ENCODE measurements at regions not wholly inside any gene's neighbourhood (a gene's known extent, or its start where the extent isn't known, plus 50 kb on each side); places are given as distances from the start of the nearest gene placed in this dataset.

- TF ChIP-seq RAD21 (IDR thresholded peaks at IDR 0.05; ENCODE audit: low read depth) (no peak), FOXM1 (IDR thresholded peaks at IDR 0.05; ENCODE audit: borderline replicate concordance, low read depth) (no peak), TEAD4 (IDR thresholded peaks at IDR 0.05) (no peak), EGR1 (IDR thresholded peaks at IDR 0.05) (no peak), CEBPB (IDR thresholded peaks at IDR 0.05) (no peak)
Observed at GRCh38 chr4:31793907-31794306, 1073.7 kb downstream of the PCDH7 start.

GRCh38 chr4:31803526-31804195 lies 1083.5 kb downstream of the PCDH7 start:
- no peak for TF ChIP-seq TAF1 (IDR thresholded peaks at IDR 0.05; ENCODE audit: low read depth)

- TF ChIP-seq CREB1 (IDR thresholded peaks at IDR 0.05; ENCODE audit: low read depth) (no peak), CEBPB (IDR thresholded peaks at IDR 0.05) (no peak), MAX (IDR thresholded peaks at IDR 0.05) (no peak), TCF12 (IDR thresholded peaks at IDR 0.05; ENCODE audit: low read depth) (no peak), REST (IDR thresholded peaks at IDR 0.05; ENCODE audit: low read depth) (no peak), ZBTB7A (IDR thresholded peaks at IDR 0.05; ENCODE audit: low read depth) (no peak), RAD21 (IDR thresholded peaks at IDR 0.05; ENCODE audit: low read depth) (no peak), EP300 (IDR thresholded peaks at IDR 0.05; ENCODE audit: borderline replicate concordance) (no peak), NFIC (IDR thresholded peaks at IDR 0.05) (no peak)
Observed at GRCh38 chr4:31807036-31807435, 1086.9 kb downstream of the PCDH7 start.

GRCh38 chr4:31844350-31844749 lies 1124.2 kb downstream of the PCDH7 start:
- TF ChIP-seq EP300 (IDR thresholded peaks at IDR 0.05; ENCODE audit: borderline replicate concordance) (no peak), TCF12 (IDR thresholded peaks at IDR 0.05; ENCODE audit: low read depth) (no peak), TEAD4 (IDR thresholded peaks at IDR 0.05) (no peak), USF1 (IDR thresholded peaks at IDR 0.05) (no peak), CEBPB (IDR thresholded peaks at IDR 0.05) (no peak), ZBTB7A (IDR thresholded peaks at IDR 0.05; ENCODE audit: low read depth) (no peak), REST (IDR thresholded peaks at IDR 0.05; ENCODE audit: low read depth) (no peak), CREB1 (IDR thresholded peaks at IDR 0.05; ENCODE audit: low read depth) (no peak), NFIC (IDR thresholded peaks at IDR 0.05) (no peak), RAD21 (IDR thresholded peaks at IDR 0.05; ENCODE audit: low read depth) (no peak), FOXM1 (IDR thresholded peaks at IDR 0.05; ENCODE audit: borderline replicate concordance, low read depth) (no peak), EGR1 (IDR thresholded peaks at IDR 0.05) (no peak), TAF1 (IDR thresholded peaks at IDR 0.05; ENCODE audit: low read depth) (no peak), YY1 (IDR thresholded peaks at IDR 0.05; ENCODE audit: low read depth) (no peak), MAX (IDR thresholded peaks at IDR 0.05) (no peak)

GRCh38 chr4:31851946-31852345 lies 1131.8 kb downstream of the PCDH7 start:
- TF ChIP-seq TCF12 (IDR thresholded peaks at IDR 0.05; ENCODE audit: low read depth) (no peak), USF1 (IDR thresholded peaks at IDR 0.05) (no peak), CEBPB (IDR thresholded peaks at IDR 0.05) (no peak), FOXM1 (IDR thresholded peaks at IDR 0.05; ENCODE audit: borderline replicate concordance, low read depth) (no peak), REST (IDR thresholded peaks at IDR 0.05; ENCODE audit: low read depth) (no peak), TAF1 (IDR thresholded peaks at IDR 0.05; ENCODE audit: low read depth) (no peak), NFIC (IDR thresholded peaks at IDR 0.05) (no peak), CREB1 (IDR thresholded peaks at IDR 0.05; ENCODE audit: low read depth) (no peak), ZBTB7A (IDR thresholded peaks at IDR 0.05; ENCODE audit: low read depth) (no peak), MAX (IDR thresholded peaks at IDR 0.05) (no peak)
